Neural progenitor cell (in vitro differentiated cells): ENCODE measurements at regions not wholly inside any gene's neighbourhood (a gene's known extent, or its start where the extent isn't known, plus 50 kb on each side); places are given as distances from the start of the nearest gene placed in this dataset.
"Not testable (repeated sequence)": the region's sequence is repeated elsewhere in the genome, so short reads cannot be mapped to it uniquely, and the experiment has no call there.

Experiments
- DNase-seq: peaks from one replicate; pipeline ENCODE4 v3.0.0-alpha.2; 2016; ENCODE audit warnings: low spot score
- H2AFZ ChIP-seq: fragments of 200-600 bp; sonication (generic); replicated peaks from 2 replicates; pipeline ENCODE4 v1.6.1; 2016; ENCODE audit warnings: antibody characterized with exemption
- H3F3A ChIP-seq: fragments of 200-600 bp; sonication (generic); 2 replicates; pipeline ENCODE4 v1.6.1; 2016; ENCODE audit warnings: antibody characterized with exemption, low read depth
- H3K27ac ChIP-seq: fragments of 200-600 bp; sonication (generic); 2 replicates; pipeline ENCODE4 v1.5.1; 2016; ENCODE audit warnings: mild to moderate bottlenecking
- H3K27me3 ChIP-seq: fragments of 200-600 bp; sonication (generic); 2 replicates; pipeline ENCODE4 v1.6.1; 2016; ENCODE audit warnings: mild to moderate bottlenecking, moderate library complexity
- H3K36me3 ChIP-seq: fragments of 200-600 bp; sonication (generic); 2 replicates; pipeline ENCODE4 v1.5.1; 2016
- H3K4me1 ChIP-seq: fragments of 200-600 bp; sonication (generic); 2 replicates; pipeline ENCODE4 v1.6.1; 2016; ENCODE audit warnings: mixed run types
- H3K4me2 ChIP-seq: fragments of 200-600 bp; sonication (generic); 2 replicates; pipeline ENCODE4 v1.6.1; 2016
- H3K4me3 ChIP-seq: fragments of 200-600 bp; sonication (generic); 2 replicates; pipeline ENCODE4 v1.5.1; 2016
- H3K79me2 ChIP-seq: fragments of 200-600 bp; sonication (generic); 2 replicates; pipeline ENCODE4 v1.6.1; 2016; ENCODE audit warnings: low read depth
- H3K9ac ChIP-seq: fragments of 200-600 bp; sonication (generic); 2 replicates; pipeline ENCODE4 v1.6.1; 2016
- H3K9me3 ChIP-seq: fragments of 200-600 bp; sonication (generic); 2 replicates; pipeline ENCODE4 v1.5.1; 2016; ENCODE audit warnings: low read depth
- H4K20me1 ChIP-seq: fragments of 200-600 bp; sonication (generic); 2 replicates; pipeline ENCODE4 v1.6.1; 2016; ENCODE audit warnings: low read depth
- H3K27ac Mint-ChIP-seq: 3 replicates; pipeline ENCODE4 v1.8.0; 2021; ENCODE audit warnings: mixed read lengths
- H3K27me3 Mint-ChIP-seq: 2 replicates; pipeline ENCODE4 v1.8.0; 2022; ENCODE audit warnings: low read depth, mild to moderate bottlenecking, inconsistent platforms, moderate library complexity, mixed read lengths; ENCODE audit not compliant: insufficient read depth
- H3K36me3 Mint-ChIP-seq: 3 replicates; pipeline ENCODE4 v1.8.0; 2021; ENCODE audit warnings: mixed read lengths
- H3K4me1 Mint-ChIP-seq: 3 replicates; pipeline ENCODE4 v1.8.0; 2021; ENCODE audit warnings: mixed read lengths
- H3K4me3 Mint-ChIP-seq: 3 replicates; pipeline ENCODE4 v1.8.0; 2021; ENCODE audit warnings: mild to moderate bottlenecking, moderate library complexity, mixed read lengths
- H3K9me3 Mint-ChIP-seq: 3 replicates; pipeline ENCODE4 v1.8.0; 2020; ENCODE audit warnings: mixed read lengths
- CTCF ChIP-seq: fragments of 200-600 bp; sonication (generic); IDR thresholded peaks from 2 replicates; pipeline ENCODE4 v1.5.1; 2017; ENCODE audit warnings: antibody characterized with exemption, mild to moderate bottlenecking
- EZH2 ChIP-seq: fragments of 200-600 bp; sonication (generic); IDR thresholded peaks from 2 replicates; pipeline ENCODE4 v1.6.1; 2017; ENCODE audit warnings: antibody characterized with exemption, mild to moderate bottlenecking, moderate library complexity
- EZH2phosphoT487 ChIP-seq: fragments of 200-600 bp; sonication (generic); IDR thresholded peaks from 2 replicates; pipeline ENCODE4 v1.6.1; 2017; ENCODE audit warnings: antibody characterized with exemption

DNA sequence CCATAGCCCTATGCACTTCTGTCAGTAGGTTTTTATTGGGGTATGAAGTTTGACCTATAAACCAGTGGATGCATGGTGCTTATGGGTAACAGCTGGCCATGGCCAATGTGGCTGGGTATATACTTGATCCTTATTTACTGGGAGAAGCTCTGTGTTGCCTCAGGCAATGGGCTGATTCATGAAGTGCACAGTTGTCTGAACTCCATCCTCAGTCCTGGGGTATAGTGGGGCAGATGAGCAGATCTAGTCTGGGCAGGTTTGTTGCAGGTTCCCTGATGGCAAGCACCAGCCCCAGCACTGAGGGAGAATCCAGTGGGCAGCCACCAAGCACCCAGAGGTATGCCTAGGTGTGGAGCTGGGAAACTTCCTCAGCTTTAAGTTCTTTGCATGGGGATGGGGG lies 274.4 kb downstream of the TDRD3 start:
- Histone ChIP-seq H3K79me2 (no peaks in the 10 kb centered on the region), H3K4me2 (no peak overlapping the region), H3K4me1 (no peaks in the 10 kb centered on the region), H3K4me3 (no peak overlapping the region), H3K36me3 (no peaks in the 10 kb centered on the region), H4K20me1 (no peaks in the 10 kb centered on the region), H3K27ac (no peak overlapping the region), H3F3A (no peaks in the 10 kb centered on the region), H3K27me3 (no peaks in the 10 kb centered on the region), H3K9ac (no peak overlapping the region), H3K9me3 (no peaks in the 10 kb centered on the region), H2AFZ (no peak overlapping the region)
- H3K4me3 Mint-ChIP-seq = no peak overlapping the region
- H3K4me1 Mint-ChIP-seq = peaks cover 8% of the 10 kb centered on the region
- no peaks in the 10 kb centered on the region for H3K27me3 Mint-ChIP-seq
- no peaks in the 10 kb centered on the region for H3K36me3 Mint-ChIP-seq
- H3K9me3 Mint-ChIP-seq = peaks cover 19% of the 10 kb centered on the region
- TF ChIP-seq EZH2 = no peak
- TF ChIP-seq CTCF = no peak
- TF ChIP-seq EZH2phosphoT487 = no peak
- no peak for DNase-seq
- H3K27ac Mint-ChIP-seq = no peak overlapping the region

GRCh38 chr13:60663788-60664187 lies 266.8 kb downstream of the TDRD3 start:
- no peak overlapping the region for H3K4me2 ChIP-seq
- Mint-ChIP-seq H3K27ac (no peak overlapping the region), H3K27me3 (no peaks in the 10 kb centered on the region), H3K36me3 (no peaks in the 10 kb centered on the region), H3K4me3 (peak overlapping the region; percentile 33), H3K4me1 (peaks cover 5% of the 10 kb centered on the region), H3K9me3 (peaks cover 11% of the 10 kb centered on the region)
- H3K9me3 ChIP-seq = no peaks in the 10 kb centered on the region
- no peak overlapping the region for H3K27ac ChIP-seq
- H3K9ac ChIP-seq = no peak overlapping the region
- peak overlapping the region; percentile 50 for H2AFZ ChIP-seq
- no peaks in the 10 kb centered on the region for H3K27me3 ChIP-seq
- no peak for DNase-seq
- H4K20me1 ChIP-seq = no peaks in the 10 kb centered on the region
- no peak overlapping the region for H3K4me3 ChIP-seq
- peaks cover 5% of the 10 kb centered on the region for H3K4me1 ChIP-seq
- no peaks in the 10 kb centered on the region for H3F3A ChIP-seq
- no peak for TF ChIP-seq EZH2phosphoT487
- no peak for TF ChIP-seq CTCF
- TF ChIP-seq EZH2 = no peak
- no peaks in the 10 kb centered on the region for H3K79me2 ChIP-seq
- no peaks in the 10 kb centered on the region for H3K36me3 ChIP-seq

DNA sequence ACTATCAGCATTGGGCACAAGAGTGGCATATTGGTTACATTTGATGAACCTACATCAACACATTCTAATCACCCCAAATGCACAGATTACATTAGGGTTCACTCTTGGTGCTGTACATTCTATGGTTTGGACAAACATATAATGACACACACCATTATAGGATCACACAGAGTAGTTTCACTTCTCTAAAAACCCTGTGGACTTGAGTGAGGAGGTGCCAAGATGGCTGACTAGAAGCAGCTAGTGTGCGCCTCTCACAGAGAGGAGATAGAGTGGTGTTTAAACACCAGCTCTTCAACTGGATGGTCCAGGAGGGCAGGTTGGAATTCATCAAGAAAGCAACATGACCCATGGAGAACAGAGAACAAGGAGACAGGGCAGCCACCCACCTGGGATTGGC lies 265.6 kb downstream of the TDRD3 start:
- H3K4me1 ChIP-seq = peaks cover 5% of the 10 kb centered on the region
- H3K27ac ChIP-seq = no peak overlapping the region
- H3K9ac ChIP-seq = no peak overlapping the region
- no peak for DNase-seq
- Mint-ChIP-seq H3K36me3 (no peaks in the 10 kb centered on the region), H3K27ac (no peak overlapping the region), H3K4me3 (no peak overlapping the region), H3K4me1 (peaks cover 5% of the 10 kb centered on the region), H3K27me3 (no peaks in the 10 kb centered on the region), H3K9me3 (peaks cover 12% of the 10 kb centered on the region)
- H3F3A ChIP-seq = no peaks in the 10 kb centered on the region
- H2AFZ ChIP-seq = no peak overlapping the region
- H3K27me3 ChIP-seq = no peaks in the 10 kb centered on the region
- H3K36me3 ChIP-seq = no peaks in the 10 kb centered on the region
- no peaks in the 10 kb centered on the region for H3K79me2 ChIP-seq
- no peaks in the 10 kb centered on the region for H4K20me1 ChIP-seq
- no peak overlapping the region for H3K4me2 ChIP-seq
- H3K4me3 ChIP-seq = no peak overlapping the region
- TF ChIP-seq CTCF (no peak), EZH2phosphoT487 (no peak)
- no peaks in the 10 kb centered on the region for H3K9me3 ChIP-seq

DNA sequence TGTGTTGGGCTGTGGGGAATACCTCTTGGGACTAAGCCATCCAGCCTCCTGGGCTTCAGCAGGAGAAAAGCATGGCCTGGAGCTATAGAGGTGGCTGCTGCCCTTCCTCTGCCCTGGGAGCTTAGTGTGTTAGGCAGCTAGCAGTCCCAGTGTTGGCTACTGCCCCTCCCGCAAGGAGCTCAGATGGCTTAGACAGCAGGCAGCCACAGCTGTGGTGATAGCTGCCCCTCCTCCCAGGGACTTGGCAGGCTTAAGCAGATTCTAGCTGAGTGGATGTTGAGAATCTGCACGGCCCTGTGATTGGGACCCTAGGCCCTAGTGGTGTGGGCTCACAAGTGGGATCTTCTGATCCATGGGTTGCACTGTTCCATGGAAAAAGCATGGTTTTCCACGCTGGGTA lies 264.5 kb downstream of the TDRD3 start:
- no peaks in the 10 kb centered on the region for H3F3A ChIP-seq
- peak overlapping the region; percentile 47 for H3K4me2 ChIP-seq
- Mint-ChIP-seq H3K4me3 (no peak overlapping the region), H3K27me3 (no peaks in the 10 kb centered on the region), H3K36me3 (no peaks in the 10 kb centered on the region), H3K9me3 (peaks cover 12% of the 10 kb centered on the region), H3K27ac (no peak overlapping the region), H3K4me1 (peaks cover 5% of the 10 kb centered on the region)
- no peaks in the 10 kb centered on the region for H3K9me3 ChIP-seq
- no peaks in the 10 kb centered on the region for H3K36me3 ChIP-seq
- no peak overlapping the region for H3K27ac ChIP-seq
- H3K79me2 ChIP-seq = no peaks in the 10 kb centered on the region
- H3K9ac ChIP-seq = no peak overlapping the region
- DNase-seq = peak; percentile 72
- TF ChIP-seq EZH2phosphoT487 (no peak), EZH2 (no peak), CTCF (no peak)
- no peak overlapping the region for H2AFZ ChIP-seq
- H3K4me3 ChIP-seq = no peak overlapping the region
- H3K27me3 ChIP-seq = no peaks in the 10 kb centered on the region
- peaks cover 5% of the 10 kb centered on the region for H3K4me1 ChIP-seq
- H4K20me1 ChIP-seq = no peaks in the 10 kb centered on the region

DNA sequence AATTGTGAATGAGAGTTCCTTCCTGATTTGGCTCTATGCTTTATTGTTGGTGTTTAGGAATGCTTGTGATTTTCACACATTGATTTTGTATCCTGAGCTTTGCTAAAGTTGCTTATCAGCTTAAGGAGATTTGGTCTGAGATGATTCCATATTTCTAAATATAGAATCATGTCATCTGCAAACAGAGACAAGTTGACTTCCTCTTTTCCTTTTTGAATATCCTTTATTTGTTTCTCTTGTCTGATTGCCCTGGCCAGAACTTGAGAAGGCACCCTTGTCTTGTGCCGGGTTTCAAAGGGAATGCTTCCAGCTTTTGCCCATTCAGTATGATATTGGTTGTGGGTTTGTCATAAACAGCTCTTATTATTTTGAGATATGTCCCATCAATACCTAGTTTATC lies 260.6 kb downstream of the TDRD3 start:
- not testable (repeated sequence) for H3K4me3 Mint-ChIP-seq, H3F3A ChIP-seq, H3K36me3 ChIP-seq

More for the DNA sequence above, 260.6 kb downstream of the TDRD3 start:
- H3K4me2 ChIP-seq, H3K4me3 ChIP-seq, H3K79me2 ChIP-seq, H3K4me1 ChIP-seq, H3K27ac ChIP-seq, H3K9me3 ChIP-seq, H3K36me3 Mint-ChIP-seq, H2AFZ ChIP-seq, H3K9ac ChIP-seq, H3K27ac Mint-ChIP-seq, H3K27me3 ChIP-seq, H4K20me1 ChIP-seq, DNase-seq, H3K27me3 Mint-ChIP-seq, H3K4me1 Mint-ChIP-seq: not testable (repeated sequence)
- peaks cover 12% of the 10 kb centered on the region for H3K9me3 Mint-ChIP-seq
